HG02943 (cell line): ENCODE measurements at regions not wholly inside any gene's neighbourhood (a gene's known extent, or its start where the extent isn't known, plus 50 kb on each side); places are given as distances from the start of the nearest gene placed in this dataset.

Source experiments
- ATAC-seq: cut with Tn5 transposase; IDR thresholded peaks from one replicate; pipeline ENCODE4 v1.9.1; 2021; ENCODE audit warnings: mild to moderate bottlenecking, low read depth, moderate library complexity; ENCODE audit not compliant: unreplicated experiment

GRCh38 chr4:17301266-17301665 is 210.6 kb downstream of the QDPR start:
- ATAC-seq: no peak

GRCh38 chr4:17296921-17297890 is 214.7 kb downstream of the QDPR start:
- no peak for ATAC-seq

GRCh38 chr4:17293901-17294300 is 218.0 kb downstream of the QDPR start:
- ATAC-seq: no peak

- no peak for ATAC-seq
Observed at GRCh38 chr4:17288151-17288550, 223.7 kb downstream of the QDPR start.

GRCh38 chr4:17286752-17287460 is 225.0 kb downstream of the QDPR start:
- no peak for ATAC-seq

- no peak for ATAC-seq
Observed at GRCh38 chr4:17285747-17286146, 226.1 kb downstream of the QDPR start.

- no peak for ATAC-seq
Observed at GRCh38 chr4:17284323-17285175, 227.3 kb downstream of the QDPR start.

GRCh38 chr4:17283832-17284231 is 228.1 kb downstream of the QDPR start:
- ATAC-seq: no peak

GRCh38 chr4:17283251-17283650 is 228.6 kb downstream of the QDPR start:
- no peak for ATAC-seq

GRCh38 chr4:17280261-17281018 is 231.4 kb downstream of the QDPR start:
- no peak for ATAC-seq

- ATAC-seq: no peak
Observed at GRCh38 chr4:17276776-17277175, 235.1 kb downstream of the QDPR start.

GRCh38 chr4:17275836-17276235 is 236.1 kb downstream of the QDPR start:
- ATAC-seq: no peak

- no peak for ATAC-seq
Observed at GRCh38 chr4:17273047-17273446, 238.8 kb downstream of the QDPR start.

- no peak for ATAC-seq
Observed at GRCh38 chr4:17272154-17272553, 239.7 kb downstream of the QDPR start.

- no peak for ATAC-seq
Observed at GRCh38 chr4:17265653-17266052, 246.2 kb downstream of the QDPR start.

GRCh38 chr4:17265139-17265538 is 246.8 kb downstream of the QDPR start:
- ATAC-seq: no peak

GRCh38 chr4:17260166-17260907 is 251.6 kb downstream of the QDPR start:
- ATAC-seq: no peak

GRCh38 chr4:17258106-17258505 is 253.8 kb downstream of the QDPR start:
- no peak for ATAC-seq

- ATAC-seq: no peak
Observed at GRCh38 chr4:17252131-17252530, 259.8 kb downstream of the QDPR start.
